Choroid plexus epithelial cell (primary cell): ENCODE measurements at regions not wholly inside any gene's neighbourhood (a gene's known extent, or its start where the extent isn't known, plus 50 kb on each side); places are given as distances from the start of the nearest gene placed in this dataset.

Source experiments
- DNase-seq: peaks from one replicate; pipeline ENCODE4 v3.0.0-alpha.2; 2010; ENCODE audit warnings: low read depth
- H3K4me3 ChIP-seq: 2 replicates; pipeline ENCODE4 v1.5.1; 2011; ENCODE audit warnings: low read depth, mild to moderate bottlenecking, control low read depth, low read length, moderate library complexity
- CTCF ChIP-seq: conservative IDR thresholded peaks from 2 replicates; pipeline ENCODE4 v1.5.1; 2011; ENCODE audit warnings: low read depth, mild to moderate bottlenecking, control low read depth, inconsistent platforms, low read length, moderate library complexity

GRCh38 chr1:90359994-90360393 is 357.1 kb downstream of the BARHL2 start:
- no peak overlapping the region for H3K4me3 ChIP-seq
- DNase-seq: no peak
- no peak for TF ChIP-seq CTCF

GRCh38 chr1:90358448-90358847 is 358.7 kb downstream of the BARHL2 start:
- H3K4me3 ChIP-seq: no peak overlapping the region

GRCh38 chr1:90357995-90358394 is 359.1 kb downstream of the BARHL2 start:
- DNase-seq: peak; percentile 59
- no peak for TF ChIP-seq CTCF
- H3K4me3 ChIP-seq: no peak overlapping the region

More at GRCh38 chr1:90358448-90358847, 358.7 kb downstream of the BARHL2 start:
- DNase-seq: no peak
- TF ChIP-seq CTCF: no peak

- no peak for DNase-seq
- H3K4me3 ChIP-seq: no peak overlapping the region
- no peak for TF ChIP-seq CTCF
These were observed 360.1 kb downstream of the BARHL2 start for GRCh38 chr1:90356991-90357390.

GRCh38 chr1:90356101-90356500 is 361.0 kb downstream of the BARHL2 start:
- no peak for TF ChIP-seq CTCF
- no peak for DNase-seq
- H3K4me3 ChIP-seq: no peak overlapping the region

GRCh38 chr1:90354704-90355103 is 359.8 kb downstream of the ZNF326 start:
- DNase-seq: no peak
- no peak for TF ChIP-seq CTCF
- no peak overlapping the region for H3K4me3 ChIP-seq

- no peak overlapping the region for H3K4me3 ChIP-seq
- DNase-seq: no peak
- TF ChIP-seq CTCF: no peak
These were observed 356.1 kb downstream of the ZNF326 start for GRCh38 chr1:90351019-90351418.
